GM18498 (cell line): ENCODE measurements at regions not wholly inside any gene's neighbourhood (a gene's known extent, or its start where the extent isn't known, plus 50 kb on each side); places are given as distances from the start of the nearest gene placed in this dataset.
"Not testable (repeated sequence)": the region's sequence is repeated elsewhere in the genome, so short reads cannot be mapped to it uniquely, and the experiment has no call there.

Source experiments
- ATAC-seq: cut with Tn5 transposase; IDR thresholded peaks from one replicate; pipeline ENCODE4 v1.9.1; 2021; ENCODE audit warnings: mild to moderate bottlenecking, moderate library complexity; ENCODE audit not compliant: unreplicated experiment

GRCh38 chr2:55811048-55811447 is 112.5 kb downstream of the EFEMP1 start:
- no peak for ATAC-seq

GRCh38 chr2:55810622-55811020 is 113.0 kb downstream of the EFEMP1 start:
- no peak for ATAC-seq

GRCh38 chr2:55809875-55810621 is 113.5 kb downstream of the EFEMP1 start:
- no peak for ATAC-seq

- no peak for ATAC-seq
Observed at GRCh38 chr2:55807900-55808299, 114.3 kb upstream of the PNPT1 start.

- no peak for ATAC-seq
Observed at GRCh38 chr2:55805686-55806085, 112.0 kb upstream of the PNPT1 start.

GRCh38 chr2:55804535-55804934 is 110.9 kb upstream of the PNPT1 start:
- ATAC-seq: no peak

- no peak for ATAC-seq
Observed at GRCh38 chr2:55802067-55802466, 108.4 kb upstream of the PNPT1 start.

- ATAC-seq: no peak
Observed at GRCh38 chr2:55801436-55801835, 107.8 kb upstream of the PNPT1 start.

- ATAC-seq: not testable (repeated sequence)
Observed at GRCh38 chr2:55799624-55800023, 106.0 kb upstream of the PNPT1 start.

GRCh38 chr2:55796121-55796520 is 102.5 kb upstream of the PNPT1 start:
- no peak for ATAC-seq

- not testable (repeated sequence) for ATAC-seq
Observed at GRCh38 chr2:55793602-55794001, 100.0 kb upstream of the PNPT1 start.

- no peak for ATAC-seq
Observed at GRCh38 chr2:55786280-55786679, 92.6 kb upstream of the PNPT1 start.

GRCh38 chr2:55783751-55784150 is 90.1 kb upstream of the PNPT1 start:
- not testable (repeated sequence) for ATAC-seq

- no peak for ATAC-seq
Observed at GRCh38 chr2:55782528-55783173, 89.0 kb upstream of the PNPT1 start.

- ATAC-seq: no peak
Observed at GRCh38 chr2:55781542-55781941, 87.9 kb upstream of the PNPT1 start.

- no peak for ATAC-seq
Observed at GRCh38 chr2:55780697-55781096, 87.1 kb upstream of the PNPT1 start.

GRCh38 chr2:55779459-55780421 is 86.1 kb upstream of the PNPT1 start:
- ATAC-seq: no peak

GRCh38 chr2:55776966-55777365 is 83.3 kb upstream of the PNPT1 start:
- ATAC-seq: no peak

GRCh38 chr2:55776479-55776878 is 82.8 kb upstream of the PNPT1 start:
- no peak for ATAC-seq

GRCh38 chr2:55775828-55776227 is 82.2 kb upstream of the PNPT1 start:
- peak; percentile 52 for ATAC-seq

GRCh38 chr2:55773651-55774050 is 80.0 kb upstream of the PNPT1 start:
- ATAC-seq: not testable (repeated sequence)
